GM18873 (cell line): ENCODE measurements at regions not wholly inside any gene's neighbourhood (a gene's known extent, or its start where the extent isn't known, plus 50 kb on each side); places are given as distances from the start of the nearest gene placed in this dataset.

Experiments
- ATAC-seq: cut with Tn5 transposase; IDR thresholded peaks from one replicate; pipeline ENCODE4 v1.9.1; 2021; ENCODE audit warnings: mild to moderate bottlenecking, moderate library complexity, moderate number of reproducible peaks; ENCODE audit not compliant: unreplicated experiment, low FRiP score

DNA sequence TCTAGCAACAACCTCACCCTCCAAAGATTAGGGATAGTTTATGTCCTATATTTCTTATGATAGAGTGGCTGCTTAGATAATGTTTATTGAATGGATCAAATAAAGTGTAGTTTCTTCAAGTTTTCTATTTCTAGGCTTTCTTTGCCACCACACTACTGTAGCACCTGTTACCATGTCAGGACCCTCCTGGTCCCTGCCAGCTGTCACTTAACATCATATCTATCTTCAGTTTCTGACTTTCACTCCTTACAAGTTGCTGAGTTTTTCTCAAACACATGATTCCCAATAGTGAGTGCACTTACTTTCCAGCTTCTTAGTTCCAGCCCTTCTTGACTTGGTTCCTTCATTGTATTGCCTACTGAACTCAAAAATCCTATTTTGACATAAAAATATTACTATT, 593.9 kb upstream of the PITX2 start:
- no peak for ATAC-seq

DNA sequence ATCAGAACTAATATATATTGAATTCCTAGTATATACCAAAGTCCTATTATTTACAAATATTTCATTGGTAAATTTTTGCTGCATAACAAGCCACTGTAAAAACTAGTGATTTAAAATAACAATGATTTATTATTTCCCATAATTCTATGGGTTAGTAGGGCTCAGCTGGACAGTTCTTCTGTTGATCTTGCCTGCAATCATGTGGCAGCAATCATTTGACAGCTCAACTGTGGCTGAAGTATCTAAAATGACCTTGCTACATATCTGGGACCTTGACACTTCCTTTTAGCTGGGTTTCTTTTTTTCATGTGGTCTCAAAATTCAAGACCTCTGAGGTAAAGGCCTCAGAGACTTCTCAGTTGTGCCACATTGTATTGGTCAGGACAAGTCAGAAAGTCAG, 598.5 kb upstream of the PITX2 start:
- ATAC-seq: no peak

DNA sequence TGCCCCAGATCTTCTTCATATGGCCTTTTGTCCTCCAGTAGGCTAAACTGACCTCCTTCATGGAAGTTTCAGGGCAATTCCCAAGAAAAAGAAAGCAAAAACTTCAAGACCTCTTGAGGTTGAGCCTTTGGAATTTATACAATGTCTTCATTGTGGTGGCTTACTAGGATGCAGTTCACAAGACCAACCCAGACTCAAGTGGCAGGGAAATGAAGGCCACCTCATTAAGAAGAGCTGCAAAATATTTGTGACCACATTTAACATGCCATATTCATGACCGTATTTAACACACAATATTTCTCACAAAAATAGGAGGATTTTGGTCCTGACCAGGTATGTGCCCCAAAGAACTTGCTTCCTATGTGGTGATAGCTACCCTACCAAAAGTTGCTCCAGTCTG, 605.5 kb upstream of the PITX2 start:
- ATAC-seq: no peak

DNA sequence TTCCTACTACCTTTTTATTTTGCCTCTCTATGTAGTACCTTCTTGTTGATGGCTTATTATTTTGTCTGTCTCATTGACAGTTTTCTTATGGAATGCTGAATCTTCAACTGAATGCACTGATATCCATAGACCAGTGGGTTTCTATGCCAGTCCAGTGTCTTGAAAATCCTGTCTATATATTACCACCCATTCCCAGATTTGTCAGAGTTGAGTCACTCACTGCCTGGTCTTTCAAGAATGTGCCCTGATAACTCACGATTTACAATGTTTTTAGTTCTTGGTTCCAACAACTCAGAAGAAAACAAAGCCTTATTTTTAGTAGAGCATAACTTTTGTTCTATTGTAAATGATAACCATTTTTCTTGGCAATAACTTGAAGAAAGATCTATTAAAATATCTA, 606.0 kb upstream of the PITX2 start:
- ATAC-seq: no peak

DNA sequence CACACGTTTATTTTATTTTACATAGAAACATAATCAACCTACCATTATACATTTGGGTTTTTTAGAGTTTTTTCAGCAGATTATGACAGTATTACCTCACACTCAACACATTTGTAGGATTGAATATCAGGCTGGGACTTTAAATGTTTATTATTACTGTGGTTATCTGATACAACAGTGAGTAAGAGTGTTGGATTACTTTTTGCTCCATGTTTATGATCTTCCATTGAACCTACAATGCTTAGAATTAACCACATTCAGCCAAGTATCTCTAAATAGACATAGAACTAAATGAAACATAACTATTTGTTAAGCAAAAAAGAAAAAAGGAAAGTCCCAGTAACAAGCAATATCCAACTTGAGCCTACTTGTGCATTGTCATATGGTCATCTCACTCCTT, 607.4 kb upstream of the PITX2 start:
- no peak for ATAC-seq

DNA sequence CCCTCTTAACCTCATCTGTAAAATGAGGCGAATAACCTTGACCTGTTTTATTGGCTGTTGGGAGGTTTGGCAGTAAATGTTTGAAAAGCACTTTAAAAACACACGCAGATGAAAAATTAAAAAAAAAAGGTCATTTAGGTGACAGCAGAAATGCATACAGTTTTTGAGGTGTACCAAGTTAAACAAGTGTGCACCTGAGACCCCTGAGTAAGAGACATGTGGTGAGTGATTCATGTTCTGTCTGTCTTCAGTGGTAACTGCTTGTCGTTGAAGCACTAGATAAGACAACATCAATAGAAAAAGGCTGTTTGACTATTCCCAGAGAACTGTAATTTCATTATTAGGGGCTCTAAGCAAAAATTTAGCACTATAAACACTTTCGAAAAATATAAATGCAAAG, 608.4 kb upstream of the PITX2 start:
- no peak for ATAC-seq

DNA sequence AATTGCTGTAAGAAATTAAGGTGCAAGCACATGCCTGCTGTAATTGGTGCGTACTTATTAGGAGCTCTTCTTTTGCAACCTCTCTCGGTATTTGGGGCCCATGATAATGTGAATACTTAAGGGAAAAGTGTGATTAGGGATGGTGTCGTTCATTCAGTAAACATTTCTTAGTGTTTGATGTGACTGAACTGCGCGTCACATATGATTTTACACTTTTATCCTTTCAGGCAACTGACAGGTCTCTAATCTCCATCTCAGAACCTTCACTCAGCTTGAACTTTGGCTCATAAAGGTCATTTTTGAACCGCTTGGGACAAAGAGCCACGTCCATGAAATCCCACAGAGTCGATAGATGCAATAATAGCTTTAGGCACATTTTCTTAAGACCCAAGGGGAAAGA, 612.1 kb upstream of the PITX2 start:
- no peak for ATAC-seq

DNA sequence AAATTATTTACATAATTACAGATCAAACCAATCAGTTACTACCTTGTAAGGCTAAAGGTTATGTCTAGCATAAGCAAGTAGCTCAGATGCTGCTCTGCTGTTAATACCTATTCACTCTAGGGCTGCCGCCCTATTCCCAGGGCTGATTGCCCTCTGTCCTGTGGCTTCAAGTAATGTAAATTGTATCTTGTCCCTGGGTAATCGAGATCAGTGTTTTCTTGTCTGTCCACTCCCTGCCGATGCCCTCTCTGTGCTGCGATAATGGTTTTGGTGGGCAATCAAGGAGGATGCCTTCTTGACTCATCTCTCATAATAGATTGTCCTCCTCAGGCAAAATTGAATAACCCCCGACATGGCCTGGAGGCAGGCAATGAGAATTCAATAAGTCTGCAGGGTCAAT, 641.0 kb upstream of the PITX2 start:
- no peak for ATAC-seq

DNA sequence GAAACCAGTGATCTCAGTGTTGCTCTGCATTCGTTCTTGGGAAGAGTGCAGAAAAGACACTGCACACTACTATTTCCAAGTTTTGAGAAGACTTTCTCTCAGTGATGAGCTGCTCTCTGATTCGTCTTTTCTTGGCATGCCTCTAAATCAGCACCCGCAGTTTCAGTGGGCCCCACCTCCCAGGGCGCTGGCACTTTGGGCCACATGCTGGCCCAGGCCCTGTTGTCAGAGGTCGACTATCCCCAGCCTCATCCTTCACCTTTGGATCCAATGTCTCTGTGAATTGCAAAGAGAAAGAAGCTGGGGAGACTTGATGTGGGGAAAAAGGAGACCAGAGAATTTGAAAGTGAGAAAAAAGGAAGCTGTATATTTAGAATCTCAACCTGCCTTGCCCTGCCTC, 644.1 kb upstream of the PITX2 start:
- ATAC-seq: no peak

DNA sequence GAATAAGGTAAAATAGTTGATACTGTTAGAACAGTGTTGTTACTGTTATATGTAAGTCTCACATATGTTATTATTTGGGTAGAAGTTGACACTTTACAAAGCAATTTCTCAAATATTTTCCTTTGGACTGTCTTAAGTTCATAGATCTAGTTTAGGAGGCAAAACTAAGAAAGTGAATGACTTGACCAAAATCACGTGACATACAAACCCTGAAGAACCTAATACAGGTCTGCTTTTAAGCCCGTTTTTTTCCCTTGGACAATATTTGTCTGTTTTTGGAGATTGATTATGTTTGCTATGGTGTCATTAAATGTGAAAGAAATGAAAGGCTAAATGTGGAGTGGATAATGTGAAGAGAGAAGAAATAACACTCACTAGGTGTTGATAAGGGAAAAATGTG, 644.9 kb upstream of the PITX2 start:
- no peak for ATAC-seq

DNA sequence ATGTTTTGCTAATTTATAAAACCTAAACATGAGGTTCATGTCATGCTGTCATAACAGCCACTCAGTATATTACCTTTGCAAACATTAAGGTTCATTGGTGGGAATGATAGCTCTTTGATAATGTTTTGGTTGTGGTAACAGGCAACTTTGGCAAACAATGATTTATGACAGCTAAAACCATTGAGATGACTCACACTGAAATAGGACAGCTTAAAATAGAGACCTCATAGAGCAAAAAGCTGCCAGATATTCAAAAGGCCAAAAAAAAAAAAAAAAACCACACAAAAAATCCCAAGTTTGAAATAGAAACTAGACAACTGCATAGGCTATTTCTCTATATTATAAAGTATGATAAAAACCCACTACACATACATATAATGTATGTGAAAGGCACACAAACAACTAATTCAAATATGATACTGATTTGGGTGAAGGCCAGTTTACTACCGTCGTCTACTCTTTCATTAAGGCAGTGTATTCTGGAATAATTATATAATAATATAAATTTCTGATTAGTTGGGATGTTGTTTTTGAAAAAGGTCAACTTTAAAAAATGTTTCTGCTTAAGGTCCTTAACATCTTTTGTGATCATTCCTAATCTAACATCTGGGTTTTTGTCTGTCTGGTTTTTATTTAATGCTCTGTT, 646.0 kb upstream of the PITX2 start:
- no peak for ATAC-seq

DNA sequence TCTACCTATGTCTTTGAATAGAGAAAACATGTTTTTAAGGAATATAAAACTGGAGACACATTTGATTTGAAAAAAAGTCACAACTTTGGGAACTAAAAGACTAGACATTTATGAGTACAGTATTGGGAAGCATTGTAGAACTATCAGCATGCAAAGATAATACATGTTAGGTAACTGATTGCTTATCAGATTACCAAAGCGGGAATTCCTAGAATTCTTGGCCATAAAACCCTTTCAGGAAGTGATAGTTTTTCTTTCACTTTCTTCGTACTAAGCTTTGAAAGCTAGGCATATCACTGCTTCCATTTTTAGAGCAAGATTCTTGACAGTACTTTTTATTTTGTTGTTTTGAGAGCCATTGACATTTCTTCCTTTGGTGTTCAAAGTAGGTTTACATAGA, 646.6 kb upstream of the PITX2 start:
- no peak for ATAC-seq

DNA sequence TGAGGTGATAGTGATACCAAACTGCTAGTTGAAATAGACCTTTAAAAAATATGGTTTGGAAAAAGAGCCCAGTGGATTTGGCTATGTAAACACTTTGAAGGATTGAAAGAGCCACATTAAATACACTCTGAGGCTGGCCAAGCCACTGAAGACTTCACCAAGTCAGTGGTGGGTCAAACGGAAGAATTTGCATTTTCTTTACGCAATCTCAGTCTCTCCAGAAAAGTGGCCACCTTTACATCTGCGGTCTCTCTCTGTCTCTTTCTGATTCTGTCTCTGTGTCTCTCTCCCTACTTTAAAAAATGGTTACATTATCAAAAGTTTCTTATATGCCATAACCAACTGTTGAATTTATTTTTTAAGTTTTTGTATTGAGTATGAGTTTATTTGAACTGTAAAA, 651.2 kb upstream of the PITX2 start:
- ATAC-seq: no peak

DNA sequence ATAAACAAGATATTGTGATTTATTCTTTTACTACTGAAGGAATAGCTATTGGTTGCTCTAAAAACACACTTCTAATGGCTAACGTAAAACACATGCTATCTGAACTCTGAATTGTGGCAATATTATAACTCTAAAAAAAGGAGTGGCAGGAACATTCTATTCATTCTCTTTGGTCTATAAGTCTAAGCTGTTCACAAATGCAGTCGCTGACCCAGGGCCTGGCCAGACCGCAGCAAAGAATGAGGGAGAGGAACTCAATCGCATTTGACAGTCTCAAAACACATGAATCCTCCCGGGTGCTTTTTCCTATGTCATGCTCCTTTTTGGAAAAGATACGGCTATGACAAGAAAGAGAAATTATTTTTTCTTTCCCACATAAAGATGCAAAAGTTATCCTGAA, 651.6 kb upstream of the PITX2 start:
- ATAC-seq: no peak

DNA sequence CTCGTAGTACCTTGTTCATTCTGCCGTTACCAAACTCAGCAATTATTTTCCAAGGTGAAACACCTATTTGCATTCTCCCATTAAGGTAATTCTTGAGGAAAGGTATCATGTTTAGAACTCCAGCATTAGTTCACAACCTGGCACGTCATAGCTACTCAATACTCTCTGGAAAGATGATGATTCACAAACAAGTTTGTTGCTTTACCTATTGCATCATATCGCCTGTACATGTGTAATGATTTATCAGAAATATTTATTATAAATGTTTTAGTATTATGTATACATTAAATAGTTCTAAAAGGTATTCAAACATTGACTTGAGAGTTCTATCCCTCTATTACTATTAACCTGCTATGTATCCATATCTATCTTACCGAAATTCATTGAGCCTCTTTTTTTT, 658.3 kb upstream of the PITX2 start:
- ATAC-seq: no peak

DNA sequence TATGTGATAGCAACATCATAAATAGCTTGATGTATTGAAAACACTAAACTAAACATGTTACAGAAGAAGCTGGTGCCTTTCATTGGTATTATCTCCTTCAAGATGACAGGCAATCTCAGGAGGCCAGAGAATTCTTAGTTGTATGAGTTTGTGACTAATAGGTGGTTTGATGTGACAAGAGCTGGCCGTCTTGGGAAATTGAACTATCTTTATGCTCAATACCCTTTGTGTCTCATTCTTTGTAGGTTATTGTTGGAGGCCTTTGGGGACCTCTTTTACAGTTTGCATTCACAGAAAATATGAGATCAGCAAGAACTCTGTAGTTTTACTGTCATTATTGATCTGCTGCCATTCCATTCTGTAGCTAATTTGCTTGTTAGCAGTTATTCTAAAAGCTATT, 659.2 kb upstream of the PITX2 start:
- ATAC-seq: no peak

DNA sequence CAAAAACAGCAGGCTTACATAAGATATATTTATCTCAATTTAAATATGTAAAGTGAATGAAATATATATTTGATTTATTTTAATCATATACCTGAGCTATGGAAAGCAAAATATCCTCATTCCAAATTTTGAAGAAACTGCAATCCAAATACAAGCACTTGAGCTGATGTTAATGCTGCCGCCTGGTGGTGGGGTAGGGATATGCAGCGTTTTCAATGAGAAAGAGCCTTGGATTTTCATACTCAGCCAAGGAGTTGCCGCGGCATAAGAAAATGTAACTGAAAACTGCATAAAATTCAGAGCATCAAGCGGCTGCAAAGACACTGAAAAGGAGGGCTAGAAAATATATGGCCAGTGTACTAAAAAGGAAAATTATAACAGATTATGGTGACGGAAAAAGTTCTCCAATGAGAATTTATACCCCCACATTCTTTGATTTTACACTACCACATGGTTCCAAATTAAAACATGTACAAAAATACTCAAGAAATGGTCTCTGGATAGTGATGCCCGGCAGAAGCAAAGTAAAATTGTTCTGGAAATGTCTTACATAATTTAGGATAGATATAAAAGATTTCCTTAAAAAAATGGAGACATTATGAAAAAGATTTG, 660.3 kb upstream of the PITX2 start:
- ATAC-seq: peak; percentile 52

DNA sequence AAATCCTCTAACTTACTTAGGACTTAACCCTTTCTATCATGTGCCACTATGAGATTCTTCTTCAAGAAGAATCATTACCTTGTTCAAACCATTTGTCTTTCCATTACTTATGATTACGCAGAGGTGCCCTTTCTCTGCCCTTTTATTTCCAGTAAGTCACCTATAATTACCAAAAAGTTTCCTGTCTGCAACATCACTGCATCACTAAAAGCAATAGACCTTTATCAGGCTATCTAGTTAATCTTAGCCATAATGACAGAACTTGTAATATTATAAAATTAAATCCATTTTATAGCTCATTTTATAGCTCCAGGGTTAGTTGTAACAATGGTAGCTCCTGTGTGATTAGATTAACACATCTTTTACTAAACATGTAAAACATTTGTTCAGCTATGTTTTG, 673.6 kb upstream of the PITX2 start:
- no peak for ATAC-seq

DNA sequence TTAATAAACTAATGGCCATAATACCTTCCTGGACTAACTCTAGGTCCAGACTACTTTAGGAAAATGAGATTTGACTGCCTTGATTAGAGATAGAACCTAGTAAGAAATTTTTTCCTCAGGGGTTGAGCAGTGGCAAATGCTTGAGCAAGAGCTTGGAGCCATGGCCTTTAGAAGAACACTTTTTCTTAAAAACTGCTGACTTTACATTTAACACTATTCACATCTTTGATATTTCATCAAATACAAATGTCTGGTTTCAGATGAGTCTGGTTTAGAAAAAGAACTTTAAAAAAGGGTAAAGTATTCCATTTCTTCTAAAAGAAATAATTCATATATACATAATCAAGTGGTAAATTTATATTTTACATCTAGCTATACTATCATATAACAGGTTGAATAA, 680.9 kb upstream of the PITX2 start:
- no peak for ATAC-seq

DNA sequence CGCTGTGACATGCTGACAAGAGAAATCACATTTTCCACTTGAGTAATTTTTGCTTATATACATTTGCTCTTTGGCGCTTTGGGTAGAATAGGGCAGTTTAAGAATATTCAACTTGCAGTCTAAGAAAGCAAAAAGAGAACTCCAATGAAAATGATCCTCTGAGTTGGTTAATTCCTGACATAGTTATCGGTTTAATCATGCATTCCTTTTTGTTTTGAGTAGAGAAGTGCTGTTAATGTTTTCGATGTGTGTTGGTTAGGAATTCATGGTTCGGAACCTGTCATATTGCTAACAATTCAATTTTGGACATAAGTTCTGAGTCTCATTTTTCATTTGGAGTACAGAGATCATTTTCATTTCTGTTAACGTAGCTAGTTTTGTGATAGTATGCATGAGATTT, 700.6 kb upstream of the PITX2 start:
- no peak for ATAC-seq

DNA sequence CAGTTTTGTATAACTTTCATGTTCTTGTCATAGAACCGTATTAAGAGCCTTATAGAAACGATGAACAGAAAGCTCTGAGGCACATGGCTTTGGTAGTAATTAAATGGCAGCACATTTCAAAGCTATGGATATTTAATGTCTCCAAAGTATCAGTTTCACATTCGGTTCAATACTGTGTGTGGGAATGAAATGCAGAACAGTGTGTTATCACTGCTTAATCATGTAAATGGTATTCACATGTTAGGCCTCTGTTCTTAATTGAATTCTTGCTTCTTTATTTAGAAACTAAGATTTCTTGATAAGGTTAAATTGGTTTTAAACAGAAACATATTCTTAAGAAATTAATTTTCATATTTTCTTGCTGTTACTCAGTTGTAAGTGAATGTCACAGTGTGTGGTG, 701.0 kb upstream of the PITX2 start:
- ATAC-seq: no peak

DNA sequence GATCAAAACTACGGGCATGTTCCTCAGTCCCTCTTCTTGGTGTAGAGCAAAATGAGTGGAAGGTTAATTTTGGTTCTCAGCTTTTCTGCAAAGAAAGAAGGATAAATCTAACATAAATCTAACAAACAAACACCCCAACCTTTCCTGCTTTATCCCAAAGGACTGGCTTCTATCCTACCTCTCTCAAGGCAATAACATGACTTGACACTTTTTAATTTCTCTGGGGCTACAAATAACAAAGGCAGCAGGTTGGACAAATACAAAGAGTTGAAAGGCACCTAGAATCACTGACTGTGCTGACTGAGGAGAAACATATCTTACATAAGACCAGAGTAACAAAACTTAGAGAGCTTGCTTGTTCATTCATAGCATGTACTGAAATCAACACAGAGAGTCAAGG, 703.6 kb upstream of the PITX2 start:
- no peak for ATAC-seq

DNA sequence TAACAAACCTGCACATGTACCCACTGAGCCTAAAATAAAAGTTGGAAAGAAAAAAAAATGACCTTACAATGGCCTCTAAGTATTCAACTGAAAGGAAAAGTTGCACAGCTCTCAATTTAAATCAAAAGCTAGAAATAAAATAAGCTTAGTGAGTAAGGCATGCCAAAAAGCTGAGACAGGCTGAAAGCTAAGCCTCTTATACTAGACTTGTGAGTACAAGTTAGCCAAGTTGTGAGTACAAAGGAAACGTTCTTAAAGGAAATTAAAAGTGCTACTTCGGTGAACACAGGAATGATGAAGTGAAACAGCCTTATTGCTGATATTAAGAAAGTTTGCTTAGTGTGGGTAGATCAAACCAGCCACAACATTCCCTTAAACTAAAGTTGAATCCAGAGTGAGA, 707.9 kb upstream of the PITX2 start:
- no peak for ATAC-seq
